Heart right ventricle (tissue), 16 donors: ENCODE measurements at regions not wholly inside any gene's neighbourhood (a gene's known extent, or its start where the extent isn't known, plus 50 kb on each side); places are given as distances from the start of the nearest gene placed in this dataset.

Source experiments
- ATAC-seq, 8 donors: fragments of 200-7000 bp; cut with Tn5 transposase; one replicate each; pipeline ENCODE4 v1.9.1; 2020; ENCODE audit warnings: mild to moderate bottlenecking in 8 of 8, moderate library complexity in 8 of 8, moderate number of reproducible peaks in 1 of 8
- DNase-seq, 2 donors: peaks; one replicate each; pipeline ENCODE4 v3.0.0-alpha.2; 2020
- H3K27ac ChIP-seq, 10 donors: fragments of 200-600 bp; sonication (generic) in 2 of 10; one replicate each; pipeline versions ENCODE4 v1.5.0 to v1.8.0; 2020 to 2022; ENCODE audit warnings: mild to moderate bottlenecking in 3 of 10
- H3K27me3 ChIP-seq, 7 donors: fragments of 200-600 bp; one replicate each; pipeline ENCODE4 v1.8.0; 2021 to 2022; ENCODE audit warnings: mild to moderate bottlenecking in 2 of 7
- H3K36me3 ChIP-seq, 9 donors: fragments of 200-600 bp; sonication (generic) in 1 of 9; one replicate each; pipeline versions ENCODE4 v1.5.0 to v1.8.0; 2020 to 2022; ENCODE audit warnings: mild to moderate bottlenecking in 2 of 9
- H3K4me1 ChIP-seq, 9 donors: fragments of 200-600 bp; sonication (generic) in 1 of 9; one replicate each; pipeline versions ENCODE4 v1.5.0 to v1.8.0; 2020 to 2022; ENCODE audit warnings: mild to moderate bottlenecking in 4 of 9
- H3K4me3 ChIP-seq, 10 donors: fragments of 200-600 bp; sonication (generic) in 2 of 10; one replicate each; pipeline versions ENCODE4 v1.5.0 to v1.8.0; 2020 to 2022; ENCODE audit warnings: mild to moderate bottlenecking in 7 of 10, moderate library complexity in 2 of 10
- H3K9me3 ChIP-seq, 11 donors: fragments of 200-600 bp in 10 of 11; sonication (generic) in 2 of 11; one replicate each; pipeline versions ENCODE4 v1.5.0 to v1.8.0; 2013 to 2022; ENCODE audit warnings: mild to moderate bottlenecking in 2 of 11, control low read depth in 1 of 11, moderate library complexity in 1 of 11
- CTCF ChIP-seq, 9 donors: fragments of 200-600 bp; sonication (generic) in 2 of 9; IDR thresholded peaks; one replicate each; pipeline versions ENCODE4 v1.5.0 to v1.8.0; 2021 to 2022; ENCODE audit warnings: antibody characterized with exemption in 9 of 9, mild to moderate bottlenecking in 5 of 9, moderate library complexity in 1 of 9
- WGBS, 2 donors: extraction: QIAGEN DNeasy Blood & Tissue Kit; methylation state at CpG; one replicate each; pipeline ENCODE4 v1.1.7; 2013; ENCODE audit warnings: inconsistent platforms in 1 of 2; 5-methylcytosine and 5-hydroxymethylcytosine counted together
- intact Hi-C, 10 donors: fragments of 100-400 bp; cut with DNase I; formaldehyde crosslinking; loops; one replicate each; pipeline versions ENCODE4 v1.11.1 to v1.14.2; 2022
- donor health status: Arrhythmogenic right ventricular cardiomyopathy.
- donor health status: ischemic (EF 13 %, LVEDD 7.1; RV severe dilation, severe dysfunction).
- donor health status: healthy with polysubstance abuse.
- donor health status: DM: no; HTN: yes; CAD: no.
- donor health status: DM: no; HTN: no; CAD: no.
- donor health status: ischemic (EF 25% LVEDD 6.9; RV normal size, moderate dysfunction).
- donor health status: ischemic (EF 25% LVEDD 5.7; RV mildly dilated, moderate dysfunction).
- donor health status: healthy.
- donor health status: DM: yes; HTN: yes; CAD: no.
- donor health status: Ischemic cardiomyopathy.
- donor health status: ischemic (EF 35%, LVEDD 5.7; RV mildly dilated, moderate dysfunction).
- donor health status: nonischemic (EF 11% LVEDD 7.7; RV severe dilation, severe dysfunction).
- donor health status: DM: yes; HTN: yes; CAD: no.
- donor health status: PGD.
- donor health status: ischemic (EF 29% LVEDD 5.4; RV normal size, mild dysfunction).
- donor health status: nonischemic (EF 23%, LVEDD 6.1; RV moderate dilation, normal function).

- Histone ChIP-seq H3K36me3 (no peaks in the 10 kb centered on the region), H3K27me3 (peaks cover 0 to 16% (median 0%) of the 10 kb centered on the region in 7 donors), H3K9me3 (peaks cover 0 to 3% (median 0%) of the 10 kb centered on the region in 11 donors), H3K4me3 (no peak overlapping the region), H3K27ac (no peak overlapping the region), H3K4me1 (no peaks in the 10 kb centered on the region)
- DNase-seq (no peak), ATAC-seq (no peak)
- WGBS, 2 donors = 50 to 52% methylated on average over 5 of the region's 5 CpGs
- no peak for TF ChIP-seq CTCF (IDR thresholded peaks at IDR 0.05)
- intact Hi-C loops = no loop called here
These were observed 380.5 kb downstream of the VRK1 start for GRCh38 chr14:97177635-97178034.

DNA sequence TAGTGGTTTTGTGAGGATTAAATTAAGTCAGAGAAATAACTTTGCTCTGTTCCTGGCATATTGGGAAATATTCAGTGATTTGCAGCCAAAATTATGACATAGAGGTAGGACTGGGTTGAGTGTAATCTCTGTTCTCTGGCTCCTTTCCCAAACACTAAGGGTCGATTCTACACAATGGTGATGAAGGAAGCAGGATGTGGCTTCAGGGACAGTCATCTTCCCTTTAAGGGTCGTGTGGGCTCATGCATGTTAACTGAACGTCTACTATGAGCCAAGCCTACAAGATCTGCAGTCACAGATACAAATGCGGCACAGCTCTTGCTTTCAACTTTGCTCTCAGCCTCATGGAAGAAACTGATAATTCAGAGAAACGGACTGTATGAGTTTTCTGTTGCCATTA, 381.6 kb downstream of the VRK1 start:
- Histone ChIP-seq H3K4me1 (no peaks in the 10 kb centered on the region), H3K27ac (no peak overlapping the region), H3K9me3 (no peaks in the 10 kb centered on the region), H3K36me3 (no peaks in the 10 kb centered on the region), H3K4me3 (no peak overlapping the region), H3K27me3 (peaks cover 0 to 16% (median 0%) of the 10 kb centered on the region in 7 donors)
- TF ChIP-seq CTCF (IDR thresholded peaks at IDR 0.05) = no peak
- DNase-seq (no peak), ATAC-seq (no peak)
- 42 to 53% methylated on average over 5 of the region's 5 CpGs for WGBS, 2 donors
- intact Hi-C loops = no loop called here

DNA sequence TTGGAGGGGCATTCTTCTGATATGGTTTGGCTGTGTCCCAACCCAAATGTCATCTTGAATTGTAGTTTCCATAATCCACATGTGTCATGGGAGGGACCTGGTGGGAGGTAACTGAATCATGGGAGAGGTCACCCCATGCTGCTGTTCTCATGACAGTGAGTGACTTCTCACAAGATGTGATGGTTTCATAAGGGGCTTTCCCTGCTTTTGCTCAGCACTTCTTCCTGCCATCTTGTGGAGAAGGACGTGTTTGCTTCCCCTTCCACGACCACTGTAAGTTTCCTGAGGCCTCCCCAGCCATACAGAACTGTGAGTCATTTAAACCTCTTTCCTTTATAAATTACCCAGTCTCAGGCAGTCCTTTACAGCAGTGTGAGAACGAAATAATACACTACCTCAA, 382.4 kb downstream of the VRK1 start:
- 44 to 64% methylated on average over 3 of the region's 3 CpGs for WGBS, 2 donors
- no peaks in the 10 kb centered on the region for H3K36me3 ChIP-seq
- intact Hi-C loops = no loop called here
- H3K9me3 ChIP-seq = no peaks in the 10 kb centered on the region
- no peak for TF ChIP-seq CTCF (IDR thresholded peaks at IDR 0.05)
- ATAC-seq (no peak), DNase-seq (no peak)
- H3K27ac ChIP-seq = no peak overlapping the region
- H3K4me3 ChIP-seq = no peak overlapping the region
- H3K27me3 ChIP-seq = peaks cover 0 to 16% (median 4%) of the 10 kb centered on the region in 7 donors
- no peaks in the 10 kb centered on the region for H3K4me1 ChIP-seq

- ATAC-seq (no peak), DNase-seq (no peak)
- no peak overlapping the region for H3K4me3 ChIP-seq
- WGBS, 2 donors = 84 to 85% methylated on average over 32 of the region's 32 CpGs
- H3K36me3 ChIP-seq = no peaks in the 10 kb centered on the region
- intact Hi-C loops = no loop called here
- H3K27ac ChIP-seq = no peak overlapping the region
- H3K9me3 ChIP-seq = no peaks in the 10 kb centered on the region
- peaks cover 0 to 16% (median 4%) of the 10 kb centered on the region in 7 donors for H3K27me3 ChIP-seq
- no peak for TF ChIP-seq CTCF (IDR thresholded peaks at IDR 0.05)
- H3K4me1 ChIP-seq = no peaks in the 10 kb centered on the region
These were observed 383.4 kb downstream of the VRK1 start for GRCh38 chr14:97180304-97181200.
